ENCODE measurements at regions not wholly inside any gene's neighbourhood (a gene's known extent, or its start where the extent isn't known, plus 50 kb on each side); places are given as distances from the start of the nearest gene placed in this dataset.
"Not testable (repeated sequence)": the region's sequence is repeated elsewhere in the genome, so short reads cannot be mapped to it uniquely, and the experiment has no call there.

DNA sequence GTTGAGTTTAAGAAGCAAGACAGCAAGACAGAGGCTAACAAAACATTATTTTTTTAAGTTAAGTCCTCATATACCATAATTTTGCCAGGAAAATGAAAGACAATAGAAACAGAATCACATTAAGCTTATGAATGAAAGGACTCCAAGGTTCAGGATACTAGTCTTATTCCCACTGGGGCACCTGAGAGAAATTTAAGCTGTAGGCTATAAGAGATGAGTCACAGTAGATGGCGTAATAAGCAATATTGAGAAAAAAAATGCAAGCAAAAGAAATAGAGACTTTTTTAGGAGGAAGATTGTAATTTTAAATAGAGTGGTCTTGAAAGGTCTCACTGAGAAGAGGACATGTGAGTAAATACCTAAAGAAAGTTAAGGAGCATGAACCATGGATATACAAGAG, 57.1 kb upstream of the KIF2B start:
- Mint-ChIP-seq H3K27ac (no peak overlapping the region), H3K9me3 (peaks cover 13 to 21% of the 10 kb centered on the region in 2 donors), H3K4me3 (no peak overlapping the region), H3K27me3 (no peaks in the 10 kb centered on the region), H3K4me1 (no peaks in the 10 kb centered on the region)
- ATAC-seq (no peak), DNase-seq (no peak)

DNA sequence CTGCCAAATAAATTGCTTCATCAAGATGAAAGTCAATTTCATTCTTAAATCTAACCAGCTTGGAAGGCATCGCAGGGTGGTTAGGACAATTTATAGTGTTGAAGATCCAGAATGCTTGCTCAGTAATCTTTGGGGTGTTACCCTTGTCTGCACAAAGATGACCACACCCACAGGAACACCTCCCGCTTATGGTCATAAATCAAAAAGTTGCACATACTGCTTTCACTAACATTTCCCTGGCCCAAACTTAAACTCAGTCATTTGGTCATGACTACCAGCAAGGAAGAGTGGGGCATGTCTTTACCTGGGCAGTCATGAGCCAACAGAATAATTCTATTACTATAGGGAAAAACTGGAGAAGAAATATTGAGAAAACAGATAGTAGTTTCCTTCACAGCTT, 57.6 kb upstream of the KIF2B start:
- Mint-ChIP-seq H3K4me1 (no peaks in the 10 kb centered on the region), H3K27me3 (no peaks in the 10 kb centered on the region), H3K4me3 (no peak overlapping the region), H3K27ac (no peak overlapping the region), H3K9me3 (peaks cover 13 to 21% of the 10 kb centered on the region in 2 donors)
- no peak for DNase-seq
- no peak for ATAC-seq

DNA sequence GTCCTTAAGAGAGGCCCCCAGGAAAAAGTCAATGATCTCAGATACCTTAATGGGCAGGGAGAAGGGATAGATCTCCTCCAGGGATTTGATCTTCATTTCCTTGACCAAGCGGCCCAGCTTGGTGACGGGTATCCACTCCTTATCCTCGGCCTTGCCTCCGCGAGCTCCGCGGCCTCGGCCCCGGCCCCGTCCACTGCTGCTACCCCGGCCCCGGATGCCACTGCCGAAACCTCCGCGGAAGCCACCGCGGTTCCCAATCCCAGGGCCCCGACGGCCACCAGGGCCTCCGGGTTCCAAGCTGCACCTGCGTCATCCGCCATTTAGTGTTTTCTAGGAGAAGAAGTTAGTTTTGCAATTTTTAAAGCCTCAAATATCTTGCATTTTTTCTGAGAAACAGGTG, 65.2 kb upstream of the KIF2B start:
- H3K4me1 Mint-ChIP-seq: no peaks in the 10 kb centered on the region
- ATAC-seq (no peak), DNase-seq (no peak)
- no peaks in the 10 kb centered on the region for H3K9me3 Mint-ChIP-seq
- no peaks in the 10 kb centered on the region for H3K27me3 Mint-ChIP-seq
- H3K4me3 Mint-ChIP-seq: no peak overlapping the region
- no peak overlapping the region for H3K27ac Mint-ChIP-seq

DNA sequence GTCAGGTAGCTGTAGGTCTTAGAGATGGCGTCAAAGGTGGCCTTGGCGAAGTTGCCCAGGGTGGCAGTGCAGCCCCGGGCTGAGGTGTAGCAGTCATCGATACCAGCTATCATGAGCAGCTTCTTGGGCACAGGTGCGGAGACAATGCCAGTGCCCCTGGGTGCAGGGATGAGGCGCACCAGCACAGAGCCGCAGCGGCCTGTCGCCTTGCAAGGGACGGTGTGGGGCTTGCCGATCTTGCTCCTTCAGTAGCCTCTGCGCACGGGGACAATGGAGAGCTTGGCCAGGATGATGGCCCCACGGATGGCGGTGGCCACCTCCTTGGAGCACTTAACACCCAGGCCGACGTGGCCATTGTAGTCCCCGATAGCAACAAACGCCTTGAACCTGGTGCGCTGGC, 65.6 kb upstream of the KIF2B start:
- not testable (repeated sequence) for H3K27ac Mint-ChIP-seq, H3K4me1 Mint-ChIP-seq, H3K27me3 Mint-ChIP-seq, H3K4me3 Mint-ChIP-seq, ATAC-seq, DNase-seq, H3K9me3 Mint-ChIP-seq

DNA sequence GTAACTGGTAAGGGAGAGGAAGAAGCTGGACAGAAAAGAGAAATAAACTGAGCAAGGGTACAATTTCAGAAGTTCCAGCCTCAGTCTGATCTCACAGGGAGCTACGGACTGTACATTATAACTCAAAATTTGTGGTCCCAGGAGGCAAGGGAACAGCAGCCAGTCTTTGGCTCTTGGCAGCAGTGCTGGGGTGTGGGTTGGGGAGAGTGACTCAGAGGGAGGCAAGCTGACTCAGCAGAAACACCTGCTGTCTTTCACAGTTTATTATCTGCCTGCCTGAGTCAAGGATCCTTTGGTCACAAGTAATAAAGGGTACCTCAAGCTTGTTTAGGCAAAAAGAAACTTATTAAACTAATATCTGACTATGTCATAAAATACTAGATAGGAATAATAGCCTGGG, 73.5 kb upstream of the KIF2B start:
- no peak overlapping the region for H3K27ac Mint-ChIP-seq
- no peak for DNase-seq
- no peaks in the 10 kb centered on the region for H3K4me1 Mint-ChIP-seq
- no peaks in the 10 kb centered on the region for H3K27me3 Mint-ChIP-seq
- H3K9me3 Mint-ChIP-seq: peaks cover 5 to 16% of the 10 kb centered on the region in 2 donors
- no peak overlapping the region for H3K4me3 Mint-ChIP-seq
- ATAC-seq: no peak

DNA sequence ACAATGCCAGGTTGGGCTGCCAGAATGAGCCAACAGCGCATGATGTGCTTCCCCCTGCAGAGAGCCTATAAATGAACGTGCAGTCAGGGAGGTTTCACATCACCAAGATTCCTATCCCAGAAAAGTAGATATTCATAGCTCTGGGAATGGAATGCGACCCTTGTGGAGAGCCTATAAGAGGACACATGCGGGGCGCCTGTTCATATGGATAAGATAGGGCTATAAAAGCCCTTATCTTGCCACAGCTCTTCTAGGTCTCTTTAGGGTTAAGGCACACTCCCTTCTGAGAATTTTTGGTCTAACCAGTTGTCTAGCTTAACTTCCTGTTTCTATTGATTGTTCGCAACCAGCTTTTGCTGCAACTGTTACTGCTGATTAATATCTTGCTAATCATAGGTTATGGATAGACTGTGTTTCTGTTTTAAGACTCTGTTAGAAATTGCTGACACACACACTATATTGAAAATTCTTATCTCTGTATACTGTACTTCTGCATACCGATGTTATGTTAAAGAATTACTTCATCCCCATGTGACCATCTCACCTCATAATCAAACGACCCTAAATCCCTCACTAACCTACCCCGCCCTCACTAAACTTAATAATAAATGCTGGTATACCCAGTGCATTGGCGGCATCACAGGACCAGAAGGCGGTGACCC, 74.4 kb upstream of the KIF2B start:
- not testable (repeated sequence) for H3K4me3 Mint-ChIP-seq, H3K27me3 Mint-ChIP-seq, ATAC-seq, H3K4me1 Mint-ChIP-seq, H3K27ac Mint-ChIP-seq, DNase-seq
- peaks cover 5 to 16% of the 10 kb centered on the region in 2 donors for H3K9me3 Mint-ChIP-seq

DNA sequence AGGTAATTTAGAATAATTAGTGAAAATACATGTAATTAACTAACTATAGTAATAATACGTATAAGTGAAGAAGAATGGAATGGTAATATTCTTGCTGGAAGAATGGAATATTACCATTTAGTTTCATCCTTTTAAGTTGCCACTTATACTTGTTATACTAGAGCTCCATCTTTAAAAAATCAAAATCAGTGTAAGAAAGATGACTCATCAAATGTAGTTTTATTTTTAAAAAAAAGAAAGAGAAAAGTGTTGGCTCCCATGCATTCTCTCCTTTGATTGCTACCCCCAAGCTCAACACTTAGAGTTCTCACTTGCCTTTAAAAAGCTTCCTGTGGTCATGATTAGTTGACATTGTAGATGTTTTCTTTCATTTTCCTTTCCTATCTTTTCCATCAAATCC, 82.4 kb upstream of the KIF2B start:
- H3K27ac Mint-ChIP-seq: no peak overlapping the region
- ATAC-seq: no peak
- no peak for DNase-seq
- H3K4me3 Mint-ChIP-seq: no peak overlapping the region
- H3K9me3 Mint-ChIP-seq: peaks cover 0 to 9% of the 10 kb centered on the region in 2 donors
- no peaks in the 10 kb centered on the region for H3K27me3 Mint-ChIP-seq
- H3K4me1 Mint-ChIP-seq: no peaks in the 10 kb centered on the region

DNA sequence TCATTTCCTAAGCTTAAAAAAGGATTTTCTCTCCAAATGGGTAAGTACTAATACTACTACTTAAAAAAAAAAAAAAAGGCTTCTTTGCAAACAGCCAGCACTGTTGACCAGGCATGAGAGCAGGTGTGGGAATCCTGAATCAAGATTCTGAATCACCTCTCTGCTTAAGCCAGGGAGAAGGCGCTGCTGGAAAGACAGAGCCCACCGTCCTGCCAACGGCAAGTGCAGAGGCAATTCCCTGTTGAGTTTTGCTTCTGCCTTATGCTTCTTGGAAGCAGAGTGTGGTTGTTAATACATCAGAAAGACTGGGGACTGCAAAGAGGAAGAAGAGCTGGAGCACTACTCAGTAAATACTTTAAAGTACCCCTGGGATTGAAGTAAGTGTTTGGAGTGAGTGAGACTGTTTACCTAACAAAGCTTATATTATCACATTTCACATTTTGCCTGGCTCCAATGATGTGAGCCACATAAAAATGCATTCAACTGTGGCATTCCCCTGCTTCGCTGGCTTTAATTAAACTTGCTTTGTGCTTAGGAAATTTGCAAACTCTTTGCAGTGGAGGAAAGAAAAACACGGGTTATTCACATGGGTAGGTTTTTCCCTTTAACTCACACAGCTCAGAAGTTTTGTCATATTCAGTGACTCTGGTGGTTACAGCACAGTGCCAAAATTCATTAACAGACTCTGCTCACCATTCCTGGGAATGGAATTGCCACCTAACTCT, 86.0 kb upstream of the KIF2B start:
- H3K27me3 Mint-ChIP-seq: no peaks in the 10 kb centered on the region
- peaks cover 0 to 5% of the 10 kb centered on the region in 2 donors for H3K9me3 Mint-ChIP-seq
- DNase-seq (no peak), ATAC-seq (no peak)
- no peaks in the 10 kb centered on the region for H3K4me1 Mint-ChIP-seq
- no peak overlapping the region for H3K4me3 Mint-ChIP-seq
- H3K27ac Mint-ChIP-seq: no peak overlapping the region

DNA sequence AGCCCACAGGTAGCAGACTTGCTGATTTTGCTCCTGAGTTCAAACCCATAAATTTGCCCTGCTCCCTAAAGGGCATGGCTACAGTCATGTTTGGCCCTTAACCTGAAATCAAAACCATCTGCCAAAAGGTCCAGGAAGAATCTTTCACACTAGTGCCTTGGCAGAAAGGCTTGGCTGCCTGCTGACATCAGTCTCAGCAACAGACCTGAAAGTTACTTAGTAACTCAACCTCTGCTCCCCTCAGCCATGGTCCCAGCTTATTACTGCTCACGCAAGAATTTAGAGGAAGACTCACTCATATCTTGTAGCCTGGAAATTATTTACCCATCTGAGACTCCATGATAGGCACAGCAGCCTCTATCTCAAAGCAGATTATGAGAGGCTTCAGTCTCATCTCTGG, 98.0 kb upstream of the KIF2B start:
- DNase-seq (no peak), ATAC-seq (no peak)
- H3K9me3 Mint-ChIP-seq: peaks cover 5 to 15% of the 10 kb centered on the region in 2 donors
- H3K27me3 Mint-ChIP-seq: no peaks in the 10 kb centered on the region
- no peaks in the 10 kb centered on the region for H3K4me1 Mint-ChIP-seq
- H3K27ac Mint-ChIP-seq: no peak overlapping the region
- no peak overlapping the region for H3K4me3 Mint-ChIP-seq

DNA sequence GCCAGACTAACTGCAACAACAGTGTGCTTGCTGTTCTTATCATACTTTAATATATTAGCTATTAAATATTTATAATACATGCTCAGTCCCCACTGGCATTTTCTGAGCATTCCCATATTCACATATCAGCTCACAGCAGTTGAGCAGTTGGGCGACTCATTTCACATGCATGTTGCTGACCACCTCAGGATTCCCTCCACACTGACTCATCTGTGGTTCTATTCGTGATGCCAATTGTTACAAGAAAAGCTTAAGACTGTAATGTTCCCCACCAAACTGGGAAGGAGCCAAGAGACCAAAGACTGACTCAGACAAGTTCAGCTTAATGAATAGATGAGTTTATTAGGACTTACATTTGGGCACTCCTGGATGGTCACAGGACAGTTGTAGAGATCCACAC, 100.3 kb upstream of the KIF2B start:
- Mint-ChIP-seq H3K27ac (no peak overlapping the region), H3K9me3 (peaks cover 0 to 2% of the 10 kb centered on the region in 2 donors), H3K4me3 (no peak overlapping the region), H3K4me1 (no peaks in the 10 kb centered on the region), H3K27me3 (no peaks in the 10 kb centered on the region)
- DNase-seq: no peak
- ATAC-seq: no peak

DNA sequence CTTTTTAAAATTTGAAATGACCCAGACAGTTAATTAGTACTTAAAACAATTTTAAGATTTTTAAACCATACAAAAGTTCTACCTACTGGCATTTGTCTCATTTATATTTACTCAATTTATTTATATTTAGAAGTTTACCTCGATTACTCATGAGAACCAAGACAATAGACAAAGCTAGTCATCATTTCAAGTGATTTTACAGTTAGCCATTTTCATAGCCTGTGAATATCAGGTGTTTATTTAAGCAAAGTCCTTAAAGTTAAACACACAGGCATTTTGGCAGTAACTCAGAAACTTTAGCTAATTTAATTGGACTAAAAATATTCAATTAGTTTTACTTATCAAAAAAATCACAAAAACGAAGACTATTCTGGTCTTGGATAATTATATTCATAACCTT, 101.6 kb upstream of the KIF2B start:
- DNase-seq: no peak
- no peak for ATAC-seq
- no peaks in the 10 kb centered on the region for H3K27me3 Mint-ChIP-seq
- H3K9me3 Mint-ChIP-seq: no peaks in the 10 kb centered on the region
- H3K4me1 Mint-ChIP-seq: no peaks in the 10 kb centered on the region
- H3K27ac Mint-ChIP-seq: no peak overlapping the region
- H3K4me3 Mint-ChIP-seq: no peak overlapping the region

DNA sequence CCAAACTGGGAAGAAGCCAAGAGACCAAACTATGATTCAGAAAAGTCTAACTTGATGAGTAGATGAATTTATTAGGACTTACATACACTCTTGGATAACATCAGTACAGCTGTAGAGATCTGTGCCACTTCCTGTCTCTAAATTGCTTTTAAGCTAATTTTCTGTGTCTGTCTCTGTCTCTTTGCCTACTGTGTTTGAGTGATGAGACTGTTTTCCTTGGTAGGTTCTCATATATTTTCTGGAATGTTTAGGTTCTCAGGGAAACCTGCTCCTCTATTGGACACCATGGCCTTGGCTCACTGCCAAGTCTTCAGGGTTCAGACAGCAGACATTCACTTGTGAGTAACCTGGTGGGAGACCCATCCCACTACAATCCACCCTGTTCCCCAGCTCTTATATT, 103.5 kb upstream of the KIF2B start:
- Mint-ChIP-seq H3K27ac (no peak overlapping the region), H3K4me1 (no peaks in the 10 kb centered on the region), H3K9me3 (no peaks in the 10 kb centered on the region), H3K27me3 (no peaks in the 10 kb centered on the region), H3K4me3 (no peak overlapping the region)
- ATAC-seq (no peak), DNase-seq (no peak)

DNA sequence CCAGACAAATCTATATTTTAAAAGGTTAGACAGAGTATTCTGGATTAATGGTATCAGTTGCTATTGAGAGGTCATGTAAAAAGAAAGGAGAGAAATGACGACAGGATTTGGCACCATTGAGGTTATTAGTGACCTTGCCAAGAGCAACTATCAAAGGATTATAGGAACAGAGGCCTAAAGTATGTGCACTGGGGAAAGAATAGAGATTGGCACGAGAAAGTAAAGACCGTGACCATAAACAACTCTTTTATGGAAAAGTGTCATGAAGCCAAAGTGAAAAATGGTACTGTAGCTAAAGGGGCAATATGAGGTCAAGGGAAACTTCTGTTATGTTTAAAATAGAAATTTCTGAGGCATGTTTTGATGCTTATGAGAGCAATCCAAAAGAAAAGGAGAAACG, 115.2 kb upstream of the KIF2B start:
- no peak overlapping the region for H3K27ac Mint-ChIP-seq
- H3K4me3 Mint-ChIP-seq: no peak overlapping the region
- no peaks in the 10 kb centered on the region for H3K4me1 Mint-ChIP-seq

DNA sequence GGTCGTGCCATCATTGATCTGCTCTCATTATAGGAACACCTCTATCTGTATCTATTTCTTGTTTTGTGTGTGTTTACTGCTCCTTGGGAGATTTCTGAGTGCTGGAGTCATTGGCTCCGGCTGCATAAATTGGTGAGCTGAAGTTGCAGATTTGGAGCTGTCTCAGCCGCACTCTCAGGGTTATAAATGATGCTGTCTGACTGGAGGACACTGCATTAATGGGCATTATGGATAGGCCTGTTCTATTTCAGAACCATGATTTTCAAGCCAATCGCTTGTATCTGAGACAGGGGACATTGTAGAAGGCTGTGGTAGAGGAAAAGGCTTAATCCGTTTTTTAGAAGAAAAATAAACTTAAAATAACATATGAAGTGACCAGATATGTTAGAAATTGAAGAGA, 126.4 kb upstream of the KIF2B start:
- Mint-ChIP-seq H3K4me1 (no peaks in the 10 kb centered on the region), H3K9me3 (peaks cover 11 to 28% of the 10 kb centered on the region in 2 donors), H3K4me3 (no peak overlapping the region), H3K27me3 (no peaks in the 10 kb centered on the region), H3K27ac (no peak overlapping the region)
- ATAC-seq (no peak), DNase-seq (no peak)

More for the DNA sequence above, 115.2 kb upstream of the KIF2B start:
- DNase-seq (no peak), ATAC-seq (no peak)
- no peaks in the 10 kb centered on the region for H3K27me3 Mint-ChIP-seq
- H3K9me3 Mint-ChIP-seq: peaks cover 6 to 28% of the 10 kb centered on the region in 2 donors

DNA sequence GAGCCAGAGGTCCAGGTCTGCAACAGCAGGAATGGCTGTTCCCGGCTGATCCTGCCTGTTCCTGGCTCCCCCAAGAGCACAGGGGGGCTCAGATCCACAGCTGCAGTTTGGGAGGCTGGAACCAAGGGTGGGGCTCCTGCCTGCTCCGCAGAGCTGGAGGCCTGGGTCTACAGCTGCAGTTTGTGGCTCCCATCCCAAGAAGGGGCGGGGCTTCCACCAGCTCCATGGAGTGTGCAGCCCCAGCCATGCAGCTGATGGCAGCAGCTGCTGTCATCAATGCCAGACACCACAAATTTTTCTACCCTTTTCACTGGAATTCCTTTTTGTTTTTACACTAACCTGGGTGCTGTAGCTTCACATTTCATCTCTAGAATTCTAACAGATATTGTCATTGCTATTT, 135.4 kb upstream of the KIF2B start:
- no peak for DNase-seq
- Mint-ChIP-seq H3K4me3 (no peak overlapping the region), H3K4me1 (no peaks in the 10 kb centered on the region), H3K9me3 (peaks cover 15 to 25% of the 10 kb centered on the region in 2 donors), H3K27me3 (no peaks in the 10 kb centered on the region), H3K27ac (no peak overlapping the region)
- ATAC-seq: no peak

DNA sequence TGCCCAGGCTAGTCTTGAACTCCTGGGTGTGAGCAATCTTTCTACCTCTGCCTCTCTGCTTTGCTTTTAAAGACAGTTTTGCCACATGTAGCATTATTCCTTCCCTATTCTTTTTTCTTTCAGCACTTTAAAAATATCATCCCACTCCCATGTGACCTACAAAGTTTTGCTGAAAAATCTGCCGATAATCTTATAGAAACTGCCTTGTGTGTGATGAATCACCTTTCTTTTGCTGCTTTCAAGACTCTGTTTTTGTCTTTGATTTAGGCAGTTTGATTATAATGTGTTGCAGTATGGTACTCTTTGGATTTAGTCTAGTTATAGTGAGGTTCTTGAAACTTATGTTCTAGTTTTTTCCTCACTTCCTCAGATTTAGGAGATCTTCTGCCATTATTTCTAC, 142.0 kb upstream of the KIF2B start:
- no peak overlapping the region for H3K4me3 Mint-ChIP-seq

DNA sequence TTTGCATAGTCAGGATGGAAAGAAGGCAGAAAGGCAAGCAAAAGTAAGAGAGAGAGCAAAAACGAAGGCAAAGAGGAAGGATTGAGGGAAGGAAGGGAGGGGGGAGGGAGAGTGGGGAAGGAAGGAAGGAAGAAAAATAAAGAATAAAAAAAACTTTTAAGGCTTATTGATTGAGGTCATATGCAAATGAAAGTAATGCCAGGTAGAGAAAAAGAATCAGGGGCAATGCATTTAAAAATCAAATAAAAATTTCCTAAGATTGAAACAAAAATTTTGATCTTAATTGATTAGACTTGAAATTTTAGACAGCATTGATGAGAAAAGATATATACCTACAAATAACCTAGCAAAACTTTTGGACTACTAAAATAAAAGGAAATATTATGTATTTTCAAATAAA, 153.9 kb upstream of the KIF2B start:
- no peak for DNase-seq
- Mint-ChIP-seq H3K27me3 (no peaks in the 10 kb centered on the region), H3K9me3 (peaks cover 15 to 36% of the 10 kb centered on the region in 2 donors), H3K4me3 (no peak overlapping the region), H3K27ac (no peak overlapping the region), H3K4me1 (no peaks in the 10 kb centered on the region)
- no peak for ATAC-seq

More for the DNA sequence above, 142.0 kb upstream of the KIF2B start:
- no peak for ATAC-seq
- DNase-seq: no peak
- no peaks in the 10 kb centered on the region for H3K27me3 Mint-ChIP-seq
- peaks cover 11 to 16% of the 10 kb centered on the region in 2 donors for H3K9me3 Mint-ChIP-seq
- no peaks in the 10 kb centered on the region for H3K4me1 Mint-ChIP-seq
- no peak overlapping the region for H3K27ac Mint-ChIP-seq
